GM19023 (cell line): ENCODE measurements at regions not wholly inside any gene's neighbourhood (a gene's known extent, or its start where the extent isn't known, plus 50 kb on each side); places are given as distances from the start of the nearest gene placed in this dataset.

ENCODE experiments used
- ATAC-seq: cut with Tn5 transposase; IDR thresholded peaks from one replicate; pipeline ENCODE4 v1.9.1; 2021; ENCODE audit warnings: mild to moderate bottlenecking, moderate library complexity; ENCODE audit not compliant: unreplicated experiment

- ATAC-seq = no peak
Measured at GRCh38 chr14:26206640-26207039, 391.2 kb downstream of the NOVA1 start.

- ATAC-seq = no peak
Measured at GRCh38 chr14:26204728-26205479, 392.9 kb downstream of the NOVA1 start.

- ATAC-seq = no peak
Measured at GRCh38 chr14:26204366-26204727, 393.5 kb downstream of the NOVA1 start.

- ATAC-seq = no peak
Measured at GRCh38 chr14:26200687-26201086, 397.1 kb downstream of the NOVA1 start.

- no peak for ATAC-seq
Measured at GRCh38 chr14:26199590-26200370, 398.1 kb downstream of the NOVA1 start.

GRCh38 chr14:26199096-26199495, 398.7 kb downstream of the NOVA1 start:
- no peak for ATAC-seq

GRCh38 chr14:26194816-26195215, 403.0 kb downstream of the NOVA1 start:
- no peak for ATAC-seq

GRCh38 chr14:26191671-26192070, 406.2 kb downstream of the NOVA1 start:
- no peak for ATAC-seq

GRCh38 chr14:26191123-26191522, 406.7 kb downstream of the NOVA1 start:
- no peak for ATAC-seq

- ATAC-seq = no peak
Measured at GRCh38 chr14:26190646-26191045, 407.2 kb downstream of the NOVA1 start.

GRCh38 chr14:26187996-26188620, 409.7 kb downstream of the NOVA1 start:
- no peak for ATAC-seq

GRCh38 chr14:26180221-26180620, 417.6 kb downstream of the NOVA1 start:
- no peak for ATAC-seq

- ATAC-seq = no peak
Measured at GRCh38 chr14:26175658-26176057, 422.2 kb downstream of the NOVA1 start.

- no peak for ATAC-seq
Measured at GRCh38 chr14:26174395-26174794, 423.4 kb downstream of the NOVA1 start.

GRCh38 chr14:26173581-26174110, 424.2 kb downstream of the NOVA1 start:
- no peak for ATAC-seq

GRCh38 chr14:26172396-26172795, 425.4 kb downstream of the NOVA1 start:
- ATAC-seq = no peak

- no peak for ATAC-seq
Measured at GRCh38 chr14:26170885-26171284, 426.9 kb downstream of the NOVA1 start.

- no peak for ATAC-seq
Measured at GRCh38 chr14:26163761-26164160, 434.1 kb downstream of the NOVA1 start.

GRCh38 chr14:26157517-26157916, 440.3 kb downstream of the NOVA1 start:
- ATAC-seq = no peak

GRCh38 chr14:26143057-26143456, 454.8 kb downstream of the NOVA1 start:
- ATAC-seq = no peak

GRCh38 chr14:26138764-26139445, 458.9 kb downstream of the NOVA1 start:
- ATAC-seq = no peak
